ENCODE measurements at regions not wholly inside any gene's neighbourhood (a gene's known extent, or its start where the extent isn't known, plus 50 kb on each side); places are given as distances from the start of the nearest gene placed in this dataset.
"Not testable (repeated sequence)": the region's sequence is repeated elsewhere in the genome, so short reads cannot be mapped to it uniquely, and the experiment has no call there.

GRCh38 chr2:167331636-167332232 is 443.5 kb downstream of the XIRP2 start:
- Histone ChIP-seq H3K27ac (replicated peaks in 1 of 4) (no peak overlapping the region), H3K4me3 (no peak overlapping the region), H3K36me3 (no peaks in the 10 kb centered on the region), H3K9me3 (no peaks in the 10 kb centered on the region), H3K4me1 (no peaks in the 10 kb centered on the region), H3K27me3 (peaks cover 0 to 10% (median 0%) of the 10 kb centered on the region in 4 donors)
- TF ChIP-seq CTCF (IDR thresholded peaks at IDR 0.05) (no peak), EP300 (IDR thresholded peaks at IDR 0.05) (no peak), POLR2AphosphoS5 (IDR thresholded peaks at IDR 0.05) (no peak), POLR2A (IDR thresholded peaks at IDR 0.05; ENCODE audit: low read depth) (no peak)
- 54% methylated on average over 5 of the region's 5 CpGs for WGBS
- intact Hi-C loops (cut with DNase I), result no loop called here
- no peak for DNase-seq (ENCODE audit: extremely low spot score)

GRCh38 chr2:167328808-167329207 is 440.5 kb downstream of the XIRP2 start:
- H3K9me3 ChIP-seq; H3K36me3 ChIP-seq; DNase-seq (ENCODE audit: extremely low spot score); intact Hi-C loops (cut with DNase I); H3K4me1 ChIP-seq; H3K27ac ChIP-seq (replicated peaks in 1 of 4); H3K4me3 ChIP-seq: not testable (repeated sequence)
- peaks cover 0 to 10% (median 0%) of the 10 kb centered on the region in 4 donors for H3K27me3 ChIP-seq
- 99% methylated on average over 8 of the region's 8 CpGs for WGBS

- no peak overlapping the region for H3K4me3 ChIP-seq
- 77% methylated on average over 2 of the region's 2 CpGs for WGBS
- H3K27me3 ChIP-seq, result no peaks in the 10 kb centered on the region
- TF ChIP-seq POLR2A (IDR thresholded peaks at IDR 0.05; ENCODE audit: low read depth), result no peak
- no peak for TF ChIP-seq CTCF (IDR thresholded peaks at IDR 0.05)
- TF ChIP-seq POLR2AphosphoS5 (IDR thresholded peaks at IDR 0.05), result no peak
- TF ChIP-seq EP300 (IDR thresholded peaks at IDR 0.05), result no peak
- H3K4me1 ChIP-seq, result no peaks in the 10 kb centered on the region
- H3K27ac ChIP-seq (replicated peaks in 1 of 4), result no peak overlapping the region
- H3K36me3 ChIP-seq, result no peaks in the 10 kb centered on the region
- no peak for DNase-seq (ENCODE audit: extremely low spot score)
- H3K9me3 ChIP-seq, result no peaks in the 10 kb centered on the region
- intact Hi-C loops (cut with DNase I), result no loop called here
Measured at GRCh38 chr2:167322795-167323194, 434.5 kb downstream of the XIRP2 start.

DNA sequence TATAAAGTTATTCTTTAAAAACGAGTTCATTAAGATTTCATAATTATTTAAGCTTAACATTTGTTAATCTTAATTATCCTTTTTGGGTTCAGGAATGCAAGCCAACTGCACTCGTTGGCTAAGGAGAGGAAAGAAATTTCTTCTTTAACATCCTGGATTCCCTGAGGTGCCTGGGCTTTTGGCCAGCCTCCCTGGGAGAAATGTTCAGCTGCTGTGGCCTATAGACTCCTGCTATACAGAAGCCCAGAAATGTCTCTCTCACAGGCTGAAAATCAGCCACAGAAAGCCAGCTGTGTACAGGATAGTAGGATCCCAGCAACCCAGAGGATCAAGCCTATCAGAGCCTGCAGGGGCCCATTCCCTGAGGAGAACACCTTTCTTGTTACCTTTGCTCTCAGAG is 430.3 kb downstream of the XIRP2 start:
- Histone ChIP-seq H3K27ac (replicated peaks in 1 of 4) (no peak overlapping the region), H3K9me3 (no peaks in the 10 kb centered on the region), H3K4me3 (no peak overlapping the region), H3K36me3 (no peaks in the 10 kb centered on the region), H3K4me1 (no peaks in the 10 kb centered on the region), H3K27me3 (no peaks in the 10 kb centered on the region)
- 73% methylated on average over 2 of the region's 2 CpGs for WGBS
- no peak for TF ChIP-seq POLR2AphosphoS5 (IDR thresholded peaks at IDR 0.05)
- no peak for TF ChIP-seq CTCF (IDR thresholded peaks at IDR 0.05)
- TF ChIP-seq EP300 (IDR thresholded peaks at IDR 0.05), result no peak
- TF ChIP-seq POLR2A (IDR thresholded peaks at IDR 0.05; ENCODE audit: low read depth), result no peak
- intact Hi-C loops (cut with DNase I), result no loop called here
- DNase-seq (ENCODE audit: extremely low spot score), result no peak

DNA sequence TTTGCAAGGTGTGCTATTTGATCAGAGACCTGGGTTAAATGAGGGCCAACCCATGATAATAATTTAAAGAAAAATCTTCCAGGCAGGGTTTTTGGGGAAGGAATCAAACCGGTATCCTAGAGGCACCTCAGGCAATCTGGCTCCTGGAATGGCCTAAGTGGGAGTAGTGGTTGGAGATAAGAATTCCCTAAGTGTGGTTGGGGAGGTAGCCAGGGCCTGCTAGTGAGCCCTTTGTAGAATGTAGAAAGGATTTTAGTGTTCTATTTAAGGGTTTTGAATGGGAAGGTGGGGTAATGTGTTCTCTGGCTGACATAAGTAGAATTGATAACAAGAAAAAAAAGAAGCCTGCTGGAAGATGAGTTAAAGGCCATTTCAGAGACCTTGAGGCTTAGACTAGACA is 422.2 kb downstream of the XIRP2 start:
- 64% methylated on average over 1 of the region's 1 CpG for WGBS
- Histone ChIP-seq H3K36me3 (no peaks in the 10 kb centered on the region), H3K27ac (replicated peaks in 1 of 4) (no peak overlapping the region), H3K4me3 (no peak overlapping the region), H3K9me3 (no peaks in the 10 kb centered on the region), H3K4me1 (no peaks in the 10 kb centered on the region), H3K27me3 (no peaks in the 10 kb centered on the region)
- intact Hi-C loops (cut with DNase I), result no loop called here
- TF ChIP-seq POLR2A (IDR thresholded peaks at IDR 0.05; ENCODE audit: low read depth) (no peak), EP300 (IDR thresholded peaks at IDR 0.05) (no peak)
- no peak for DNase-seq (ENCODE audit: extremely low spot score)

Small RNA genes lying in the stretch of these regions (small RNA-seq; reads per million reads assigned to genes)
- 0 reads per million in 3 donors for gene RNU7-148P

All from esophagus muscularis mucosa (tissue), 4 donors.